ENCODE measurements at regions not wholly inside any gene's neighbourhood (a gene's known extent, or its start where the extent isn't known, plus 50 kb on each side); places are given as distances from the start of the nearest gene placed in this dataset.

DNA sequence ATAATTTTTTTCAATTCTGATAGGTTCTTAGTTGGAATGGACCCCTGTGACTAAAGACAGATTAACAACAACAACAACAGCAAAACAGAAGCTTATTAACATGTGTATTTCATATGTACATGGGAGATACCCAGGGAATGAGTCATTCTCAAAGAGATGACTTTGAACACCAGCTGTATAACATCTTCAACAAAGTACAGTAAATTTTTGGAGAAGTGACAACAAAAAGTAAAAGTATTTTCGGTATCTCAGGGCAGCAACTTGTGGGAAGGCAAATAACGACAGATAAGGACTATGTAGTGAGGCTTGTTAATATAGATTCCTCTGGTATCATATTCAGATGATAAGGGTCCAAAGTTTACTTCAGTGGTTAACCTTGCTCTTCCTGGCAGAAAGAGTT, 573.4 kb upstream of the RAG2 start:
- TF ChIP-seq CTCF (conservative IDR thresholded peaks at IDR 0.05; ENCODE audit: low read length) (no peak), EZH2phosphoT487 (IDR thresholded peaks at IDR 0.05; ENCODE audit: borderline replicate concordance, low read depth, low read length) (no peak)

All from OCI-LY7 (cell line).